ENCODE measurements at regions not wholly inside any gene's neighbourhood (a gene's known extent, or its start where the extent isn't known, plus 50 kb on each side); places are given as distances from the start of the nearest gene placed in this dataset.

DNA sequence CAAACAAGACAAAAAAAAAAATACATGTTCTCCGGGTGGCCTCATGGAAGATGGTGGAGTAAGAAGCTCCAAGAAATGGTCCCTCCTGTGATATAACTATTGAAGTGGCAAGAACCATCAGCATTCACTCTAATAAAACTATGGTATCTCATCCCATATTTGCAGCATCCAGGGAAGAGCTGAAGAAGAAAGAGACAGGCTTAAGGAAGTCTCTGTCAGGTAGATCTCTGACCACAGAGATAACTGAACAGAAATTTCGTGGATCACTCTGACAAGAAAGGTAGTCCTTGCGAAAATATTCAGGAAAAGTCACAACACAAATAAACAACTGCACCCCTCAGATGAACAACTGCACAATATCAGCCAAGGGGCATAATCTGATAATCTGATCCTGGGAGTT lies 54.6 kb upstream of the IGLL5 start:
- ATAC-seq (ENCODE audit: insufficient number of reproducible peaks, low FRiP score, low read depth) (no peak), DNase-seq (ENCODE audit: low spot score) (no peak)
- no peaks in the 10 kb centered on the region for H3K9me3 ChIP-seq
- TF ChIP-seq CTCF (IDR thresholded peaks at IDR 0.05) = no peak
- H3K4me3 ChIP-seq = no peak overlapping the region
- H3K4me1 ChIP-seq (ENCODE audit: control insufficient read depth in 1 of 2, low read depth in 2 of 2) = no peaks in the 10 kb centered on the region
- no peaks in the 10 kb centered on the region for H3K36me3 ChIP-seq
- H3K27ac ChIP-seq = no peak overlapping the region
- no peaks in the 10 kb centered on the region for H3K27me3 ChIP-seq (replicated peaks; ENCODE audit: insufficient read depth)

DNA sequence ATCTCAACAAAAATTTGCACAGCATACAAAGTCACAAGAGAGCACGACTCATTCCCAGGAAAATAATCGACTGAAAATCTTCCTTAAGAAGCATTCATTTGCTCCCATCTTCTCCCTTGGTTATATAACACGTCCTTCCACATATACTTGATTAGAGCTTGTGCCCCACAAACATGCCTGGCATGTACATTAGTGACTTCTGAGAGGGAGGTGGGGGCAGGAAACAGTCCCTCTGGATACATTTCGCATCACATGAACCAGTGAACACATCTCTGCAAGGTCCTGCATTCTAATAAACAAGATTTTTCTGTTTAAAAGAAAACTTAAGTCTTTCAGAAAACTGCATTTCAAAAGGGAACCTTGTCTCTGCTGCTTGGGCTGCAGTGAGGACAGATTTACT lies 54.1 kb upstream of the IGLL5 start:
- no peak overlapping the region for H3K27ac ChIP-seq
- H3K4me1 ChIP-seq (ENCODE audit: control insufficient read depth in 1 of 2, low read depth in 2 of 2) = no peaks in the 10 kb centered on the region
- H3K4me3 ChIP-seq = no peak overlapping the region
- no peaks in the 10 kb centered on the region for H3K36me3 ChIP-seq
- H3K9me3 ChIP-seq = no peaks in the 10 kb centered on the region
- H3K27me3 ChIP-seq (replicated peaks; ENCODE audit: insufficient read depth) = no peaks in the 10 kb centered on the region
- ATAC-seq (ENCODE audit: insufficient number of reproducible peaks, low FRiP score, low read depth) (no peak), DNase-seq (ENCODE audit: low spot score) (no peak)
- no peak for TF ChIP-seq CTCF (IDR thresholded peaks at IDR 0.05)

GRCh38 chr22:22834204-22834603 lies 53.4 kb upstream of the IGLL5 start:
- TF ChIP-seq CTCF (IDR thresholded peaks at IDR 0.05) = no peak
- Histone ChIP-seq H3K9me3 (no peaks in the 10 kb centered on the region), H3K27ac (no peak overlapping the region), H3K27me3 (replicated peaks; ENCODE audit: insufficient read depth) (no peaks in the 10 kb centered on the region), H3K4me1 (ENCODE audit: control insufficient read depth in 1 of 2, low read depth in 2 of 2) (no peaks in the 10 kb centered on the region), H3K36me3 (no peaks in the 10 kb centered on the region), H3K4me3 (no peak overlapping the region)
- DNase-seq (ENCODE audit: low spot score) = no peak
- no peak for ATAC-seq (ENCODE audit: insufficient number of reproducible peaks, low FRiP score, low read depth)

GRCh38 chr22:22834783-22835182 lies 52.8 kb upstream of the IGLL5 start:
- no peaks in the 10 kb centered on the region for H3K27me3 ChIP-seq (replicated peaks; ENCODE audit: insufficient read depth)
- no peaks in the 10 kb centered on the region for H3K9me3 ChIP-seq
- no peak for TF ChIP-seq CTCF (IDR thresholded peaks at IDR 0.05)
- H3K27ac ChIP-seq = no peak overlapping the region
- no peaks in the 10 kb centered on the region for H3K36me3 ChIP-seq
- DNase-seq (ENCODE audit: low spot score) (no peak), ATAC-seq (ENCODE audit: insufficient number of reproducible peaks, low FRiP score, low read depth) (no peak)
- H3K4me1 ChIP-seq (ENCODE audit: control insufficient read depth in 1 of 2, low read depth in 2 of 2) = no peaks in the 10 kb centered on the region
- H3K4me3 ChIP-seq = no peak overlapping the region

- no peaks in the 10 kb centered on the region for H3K4me1 ChIP-seq (ENCODE audit: control insufficient read depth in 1 of 2, low read depth in 2 of 2)
- no peak for DNase-seq (ENCODE audit: low spot score)
- no peak for ATAC-seq (ENCODE audit: insufficient number of reproducible peaks, low FRiP score, low read depth)
Observed at GRCh38 chr22:22835242-22835641, 52.4 kb upstream of the IGLL5 start.

More at GRCh38 chr22:22835242-22835641, 52.4 kb upstream of the IGLL5 start:
- Histone ChIP-seq H3K27ac (no peak overlapping the region), H3K9me3 (no peaks in the 10 kb centered on the region), H3K4me3 (no peak overlapping the region), H3K36me3 (no peaks in the 10 kb centered on the region), H3K27me3 (replicated peaks; ENCODE audit: insufficient read depth) (no peaks in the 10 kb centered on the region)
- no peak for TF ChIP-seq CTCF (IDR thresholded peaks at IDR 0.05)

Measured in thoracic aorta (tissue), 2 donors.